Cardiac muscle cell (in vitro differentiated cells and primary cell): ENCODE measurements at regions not wholly inside any gene's neighbourhood (a gene's known extent, or its start where the extent isn't known, plus 50 kb on each side); places are given as distances from the start of the nearest gene placed in this dataset.

Source experiments
- DNase-seq, 2 donors: peaks; one replicate each; pipeline versions ENCODE4 v3.0.0 to v3.0.0-alpha.2; 2010 to 2017; ENCODE audit warnings: low read depth in 1 of 2, low spot score in 1 of 2
- H3K27ac ChIP-seq: fragments of 200-600 bp; sonication (generic); 2 replicates; pipeline ENCODE4 v1.5.1; 2016
- H3K27me3 ChIP-seq: fragments of 200-600 bp; sonication (generic); 2 replicates; pipeline ENCODE4 v1.6.0; 2016; ENCODE audit warnings: control low read depth
- H3K36me3 ChIP-seq: fragments of 200-600 bp; sonication (generic); 2 replicates; pipeline ENCODE4 v1.5.1; 2016; ENCODE audit warnings: control low read depth
- H3K4me1 ChIP-seq: fragments of 200-600 bp; sonication (generic); 2 replicates; pipeline ENCODE4 v1.8.1; 2017; ENCODE audit warnings: low read depth, mild to moderate bottlenecking, mixed run types
- H3K4me3 ChIP-seq: fragments of 200-600 bp; sonication (generic); 2 replicates; pipeline ENCODE4 v1.5.1; 2016; ENCODE audit warnings: mild to moderate bottlenecking
- H3K9me3 ChIP-seq: fragments of 200-600 bp; sonication (generic); 2 replicates; pipeline ENCODE4 v1.5.1; 2017; ENCODE audit warnings: low read depth, mild to moderate bottlenecking, control low read depth
- CTCF ChIP-seq: IDR thresholded peaks from 2 replicates; pipeline ENCODE4 v1.5.1; 2012; ENCODE audit warnings: low read depth, mild to moderate bottlenecking, low read length

- Histone ChIP-seq H3K9me3 (no peaks in the 10 kb centered on the region), H3K36me3 (no peaks in the 10 kb centered on the region), H3K4me1 (peaks cover 6% of the 10 kb centered on the region), H3K4me3 (no peak overlapping the region), H3K27me3 (no peaks in the 10 kb centered on the region), H3K27ac (no peak overlapping the region)
- peak in 1 of 2 donors; percentile 21 for DNase-seq
- no peak for TF ChIP-seq CTCF
Observed at GRCh38 chr5:64437496-64437895, 68.3 kb upstream of the RGS7BP start.

GRCh38 chr5:64451551-64451950, 54.3 kb upstream of the RGS7BP start:
- no peak for TF ChIP-seq CTCF
- Histone ChIP-seq H3K27me3 (no peaks in the 10 kb centered on the region), H3K27ac (no peak overlapping the region), H3K9me3 (no peaks in the 10 kb centered on the region), H3K4me3 (no peak overlapping the region), H3K36me3 (no peaks in the 10 kb centered on the region), H3K4me1 (no peaks in the 10 kb centered on the region)
- DNase-seq: no peak

GRCh38 chr5:64453405-64453804, 52.4 kb upstream of the RGS7BP start:
- no peaks in the 10 kb centered on the region for H3K9me3 ChIP-seq
- no peak for DNase-seq
- no peak for TF ChIP-seq CTCF
- H3K4me1 ChIP-seq: no peaks in the 10 kb centered on the region
- no peak overlapping the region for H3K27ac ChIP-seq
- H3K27me3 ChIP-seq: no peaks in the 10 kb centered on the region
- H3K4me3 ChIP-seq: no peak overlapping the region
- no peaks in the 10 kb centered on the region for H3K36me3 ChIP-seq
